ENCODE measurements at regions not wholly inside any gene's neighbourhood (a gene's known extent, or its start where the extent isn't known, plus 50 kb on each side); places are given as distances from the start of the nearest gene placed in this dataset.

GRCh38 chr11:82474876-82475275 lies 258.8 kb downstream of the FAM181B start:
- Mint-ChIP-seq H3K27ac (no peak overlapping the region), H3K36me3 (ENCODE audit: insufficient read depth in 1 of 3, low read depth in 3 of 3) (no peaks in the 10 kb centered on the region), H3K27me3 (ENCODE audit: low read depth) (no peaks in the 10 kb centered on the region), H3K4me3 (no peak overlapping the region), H3K9me3 (no peaks in the 10 kb centered on the region), H3K4me1 (no peaks in the 10 kb centered on the region)
- no peak overlapping the region for H3K14ac ChIP-seq (ENCODE audit: insufficient read depth, low read length)
- H3K27me3 ChIP-seq (ENCODE audit: insufficient read depth, low read length), result no peaks in the 10 kb centered on the region
- no peaks in the 10 kb centered on the region for H3K4me1 ChIP-seq (ENCODE audit: insufficient read depth, low read length)
- H3K18ac ChIP-seq (ENCODE audit: insufficient read length, low read depth, low read length), result no peak overlapping the region
- H4K20me1 ChIP-seq (ENCODE audit: control insufficient read depth, insufficient read depth, insufficient read length), result no peaks in the 10 kb centered on the region
- H4K5ac ChIP-seq (ENCODE audit: insufficient read length, low read depth, low read length), result no peak overlapping the region
- H3K4ac ChIP-seq (ENCODE audit: low read depth, low read length), result no peak overlapping the region
- H3K27ac ChIP-seq (ENCODE audit: insufficient read length, low read depth, low read length), result no peak overlapping the region
- H3T11ph ChIP-seq (ENCODE audit: low read length), result no peak overlapping the region
- H3K56ac ChIP-seq (ENCODE audit: insufficient read length, low read depth, low read length), result no peak overlapping the region
- no peak overlapping the region for H2BK20ac ChIP-seq (ENCODE audit: low read depth, low read length, poor library complexity, severe bottlenecking)
- H2BK5ac ChIP-seq (ENCODE audit: insufficient read length, low read length), result no peak overlapping the region
- DNase-seq, result no peak
- no peak for TF ChIP-seq CTCF (conservative IDR thresholded peaks at IDR 0.05)
- WGBS (ENCODE audit: extremely low coverage, insufficient read length, low lambda C conversion rate), result no CpG with 5 or more reads among the region's 3 CpGs
- no peak overlapping the region for H2AFZ ChIP-seq (ENCODE audit: low read length)
- no peaks in the 10 kb centered on the region for H3K9me3 ChIP-seq (ENCODE audit: control insufficient read depth, low read depth, low read length)
- H3K79me1 ChIP-seq (ENCODE audit: insufficient read depth, low read depth, low read length, poor library complexity, severe bottlenecking), result no peaks in the 10 kb centered on the region
- no peak overlapping the region for H2AK5ac ChIP-seq (ENCODE audit: insufficient read length, low read length)
- H2BK12ac ChIP-seq (ENCODE audit: insufficient read length, low read depth, low read length), result no peak overlapping the region
- no peak overlapping the region for H2BK120ac ChIP-seq (ENCODE audit: low read depth, low read length, poor library complexity, severe bottlenecking)
- H4K8ac ChIP-seq (replicated peaks; ENCODE audit: insufficient read length, low read depth, low read length), result no peak overlapping the region
- no peak overlapping the region for H3K4me2 ChIP-seq (ENCODE audit: insufficient read depth, insufficient read length, low read length)
- no peaks in the 10 kb centered on the region for H3K23me2 ChIP-seq (ENCODE audit: insufficient read length, low read depth, low read length, poor library complexity, severe bottlenecking)
- no peak overlapping the region for H3K9ac ChIP-seq (ENCODE audit: extremely low read depth, insufficient read length, low read length)
- no peak overlapping the region for H2BK15ac ChIP-seq (ENCODE audit: low read depth, low read length)
- no peak overlapping the region for H4K91ac ChIP-seq (ENCODE audit: insufficient read length, low read depth, low read length)
- H3K79me2 ChIP-seq (ENCODE audit: insufficient read depth, low read length), result no peaks in the 10 kb centered on the region
- H3K23ac ChIP-seq (ENCODE audit: insufficient read length, low read depth, low read length), result no peak overlapping the region

Measured in H9 (cell line).